WI38 (cell line): ENCODE measurements at regions not wholly inside any gene's neighbourhood (a gene's known extent, or its start where the extent isn't known, plus 50 kb on each side); places are given as distances from the start of the nearest gene placed in this dataset.

Source experiments
- H3K4me3 ChIP-seq: 2 replicates; pipeline ENCODE4 v1.5.1; 2011; ENCODE audit warnings: low read depth, mild to moderate bottlenecking, control low read depth, low read length
- TF ChIP-seq, protein P1 (sequence below): IDR thresholded peaks from 2 replicates; pipeline ENCODE4 v1.5.1; 2012; ENCODE audit warnings: low read depth, mild to moderate bottlenecking, control low read depth, low read length

- H3K4me3 ChIP-seq, result no peak overlapping the region
- TF ChIP-seq, protein P1, sequence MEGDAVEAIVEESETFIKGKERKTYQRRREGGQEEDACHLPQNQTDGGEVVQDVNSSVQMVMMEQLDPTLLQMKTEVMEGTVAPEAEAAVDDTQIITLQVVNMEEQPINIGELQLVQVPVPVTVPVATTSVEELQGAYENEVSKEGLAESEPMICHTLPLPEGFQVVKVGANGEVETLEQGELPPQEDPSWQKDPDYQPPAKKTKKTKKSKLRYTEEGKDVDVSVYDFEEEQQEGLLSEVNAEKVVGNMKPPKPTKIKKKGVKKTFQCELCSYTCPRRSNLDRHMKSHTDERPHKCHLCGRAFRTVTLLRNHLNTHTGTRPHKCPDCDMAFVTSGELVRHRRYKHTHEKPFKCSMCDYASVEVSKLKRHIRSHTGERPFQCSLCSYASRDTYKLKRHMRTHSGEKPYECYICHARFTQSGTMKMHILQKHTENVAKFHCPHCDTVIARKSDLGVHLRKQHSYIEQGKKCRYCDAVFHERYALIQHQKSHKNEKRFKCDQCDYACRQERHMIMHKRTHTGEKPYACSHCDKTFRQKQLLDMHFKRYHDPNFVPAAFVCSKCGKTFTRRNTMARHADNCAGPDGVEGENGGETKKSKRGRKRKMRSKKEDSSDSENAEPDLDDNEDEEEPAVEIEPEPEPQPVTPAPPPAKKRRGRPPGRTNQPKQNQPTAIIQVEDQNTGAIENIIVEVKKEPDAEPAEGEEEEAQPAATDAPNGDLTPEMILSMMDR, result no peak
Measured at GRCh38 chr4:29581457-29581856, 1138.7 kb upstream of the PCDH7 start.

- H3K4me3 ChIP-seq, result no peak overlapping the region
- TF ChIP-seq, protein P1, result no peak
Measured at GRCh38 chr4:29588617-29589016, 1131.6 kb upstream of the PCDH7 start.

DNA sequence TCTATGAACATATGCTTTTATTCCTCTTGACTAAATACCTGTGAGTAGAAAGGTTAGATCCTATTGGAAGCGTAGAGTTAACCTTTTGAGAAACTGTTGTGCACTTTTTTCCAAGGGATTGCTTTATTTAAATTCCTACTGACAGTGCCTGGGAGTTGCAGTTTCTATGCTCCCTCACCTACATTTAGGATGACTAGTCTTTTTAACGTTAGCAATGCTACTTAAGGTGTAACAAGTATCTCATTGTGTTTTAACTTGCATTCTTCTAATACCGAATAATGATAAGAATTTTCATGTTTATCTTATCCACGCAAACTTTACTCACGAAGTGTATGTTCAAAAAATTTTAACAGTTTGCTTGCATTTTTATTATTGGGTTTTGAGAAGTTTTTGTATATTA, 1123.9 kb upstream of the PCDH7 start:
- no peak overlapping the region for H3K4me3 ChIP-seq
- TF ChIP-seq, protein P1, result no peak

GRCh38 chr4:29619168-29619567, 1101.0 kb upstream of the PCDH7 start:
- TF ChIP-seq, protein P1, result no peak
- H3K4me3 ChIP-seq, result no peak overlapping the region

- TF ChIP-seq, protein P1, result no peak
- no peak overlapping the region for H3K4me3 ChIP-seq
Measured at GRCh38 chr4:29632199-29632598, 1088.0 kb upstream of the PCDH7 start.

- H3K4me3 ChIP-seq, result no peak overlapping the region
- TF ChIP-seq, protein P1, result no peak
Measured at GRCh38 chr4:29636961-29637360, 1083.2 kb upstream of the PCDH7 start.

DNA sequence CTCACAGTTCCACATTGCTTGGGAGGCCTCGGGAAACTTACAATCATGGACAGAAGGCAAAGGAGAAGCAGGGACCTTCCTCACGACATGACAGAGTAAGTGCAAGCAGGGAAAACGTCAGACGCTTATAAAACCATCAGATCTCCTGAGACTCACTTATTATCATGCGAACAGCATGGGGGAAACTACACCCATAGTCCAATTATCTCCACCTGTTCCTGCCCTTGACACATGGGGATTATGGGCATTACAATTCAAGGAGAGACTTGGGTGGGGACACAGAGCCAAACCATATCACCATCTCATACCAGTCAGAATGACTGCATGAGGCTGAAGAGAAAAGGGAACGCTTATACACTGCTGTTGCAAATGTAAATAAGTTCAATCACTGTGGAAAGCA, 1066.9 kb upstream of the PCDH7 start:
- H3K4me3 ChIP-seq, result no peak overlapping the region
- TF ChIP-seq, protein P1, result no peak
